ENCODE measurements at regions not wholly inside any gene's neighbourhood (a gene's known extent, or its start where the extent isn't known, plus 50 kb on each side); places are given as distances from the start of the nearest gene placed in this dataset.

DNA sequence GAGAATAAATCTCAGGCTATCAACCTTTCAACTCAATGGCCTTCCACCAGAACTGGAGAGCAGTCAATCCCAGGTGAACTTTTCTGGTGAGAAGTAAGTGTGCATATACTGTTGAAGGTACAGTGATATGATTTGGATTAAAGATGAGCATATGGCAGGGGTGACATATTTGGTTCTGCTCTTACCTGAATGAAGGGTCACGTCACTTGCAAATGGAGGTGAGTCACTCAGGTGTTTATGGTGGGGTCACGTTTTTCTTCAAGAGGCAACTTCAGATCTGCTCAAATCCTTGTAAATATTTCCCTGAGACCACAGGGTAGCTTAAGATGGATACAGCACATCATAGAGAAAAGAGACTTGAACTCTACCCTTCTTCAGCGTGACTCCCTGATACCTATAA is 143.2 kb downstream of the BRMS1L start:
- BruUV-seq (replicated peaks) = no TSS peak
- no peak overlapping the region for H3K27ac ChIP-seq (ENCODE audit: insufficient read depth, low read depth, low read length)
- dilution Hi-C loops (cut with MboI; ENCODE audit: extremely low pct_ligation_motif_present, low sequenced_read_pairs) = no loop called here

More for the DNA sequence above, 143.2 kb downstream of the BRMS1L start:
- ChIA-PET CTCF (no interaction called here), POLR2A (no interaction called here)
- H3K4me2 ChIP-seq (ENCODE audit: insufficient read depth, low read length) = no peak overlapping the region
- no peaks in the 10 kb centered on the region for H3K79me2 ChIP-seq (ENCODE audit: control insufficient read depth, insufficient read depth, low read length)
- no peaks in the 10 kb centered on the region for H3K9me1 ChIP-seq (replicated peaks; ENCODE audit: control insufficient read depth, extremely low read depth, insufficient read depth, low read length)
- FAIRE-seq = no peak
- no peak overlapping the region for H2AFZ ChIP-seq (ENCODE audit: low read depth, low read length)
- no peak overlapping the region for H3K4me3 ChIP-seq (replicated peaks in 1 of 3; ENCODE audit: insufficient read depth in 1 of 3, low read depth in 1 of 3, low read length in 3 of 3)
- intact Hi-C loops (cut with micrococcal nuclease) = no loop called here
- TF ChIP-seq GATA2 (IDR thresholded peaks at IDR 0.05; ENCODE audit: insufficient read depth, insufficient read length, low read depth, low read length) (no peak), JUN (IDR thresholded peaks at IDR 0.05; ENCODE audit: borderline replicate concordance, insufficient read depth, insufficient read length, low read depth) (no peak), MAX (IDR thresholded peaks at IDR 0.05; ENCODE audit: insufficient read depth, insufficient read length) (no peak), EZH2 (IDR thresholded peaks at IDR 0.05; ENCODE audit: borderline replicate concordance, low read depth, low read length, severe bottlenecking) (no peak), FOS (IDR thresholded peaks at IDR 0.05; ENCODE audit: borderline replicate concordance, insufficient read depth, low read length) (no peak), POLR2AphosphoS5 (IDR thresholded peaks at IDR 0.05; ENCODE audit: insufficient read depth, low read depth, low read length) (no peak), MYC (IDR thresholded peaks at IDR 0.05; ENCODE audit: low read depth, low read length) (no peak)
- TF ChIP-seq, protein P1, sequence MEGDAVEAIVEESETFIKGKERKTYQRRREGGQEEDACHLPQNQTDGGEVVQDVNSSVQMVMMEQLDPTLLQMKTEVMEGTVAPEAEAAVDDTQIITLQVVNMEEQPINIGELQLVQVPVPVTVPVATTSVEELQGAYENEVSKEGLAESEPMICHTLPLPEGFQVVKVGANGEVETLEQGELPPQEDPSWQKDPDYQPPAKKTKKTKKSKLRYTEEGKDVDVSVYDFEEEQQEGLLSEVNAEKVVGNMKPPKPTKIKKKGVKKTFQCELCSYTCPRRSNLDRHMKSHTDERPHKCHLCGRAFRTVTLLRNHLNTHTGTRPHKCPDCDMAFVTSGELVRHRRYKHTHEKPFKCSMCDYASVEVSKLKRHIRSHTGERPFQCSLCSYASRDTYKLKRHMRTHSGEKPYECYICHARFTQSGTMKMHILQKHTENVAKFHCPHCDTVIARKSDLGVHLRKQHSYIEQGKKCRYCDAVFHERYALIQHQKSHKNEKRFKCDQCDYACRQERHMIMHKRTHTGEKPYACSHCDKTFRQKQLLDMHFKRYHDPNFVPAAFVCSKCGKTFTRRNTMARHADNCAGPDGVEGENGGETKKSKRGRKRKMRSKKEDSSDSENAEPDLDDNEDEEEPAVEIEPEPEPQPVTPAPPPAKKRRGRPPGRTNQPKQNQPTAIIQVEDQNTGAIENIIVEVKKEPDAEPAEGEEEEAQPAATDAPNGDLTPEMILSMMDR (IDR thresholded peaks at IDR 0.05; ENCODE audit: extremely low read depth in 1 of 2, insufficient read depth in 1 of 2, low read depth in 1 of 2, low read length in 2 of 2) = no peak
- no peak overlapping the region for H3K9ac ChIP-seq (replicated peaks; ENCODE audit: extremely low read depth, insufficient read depth, low read length)
- H3K4me1 ChIP-seq (ENCODE audit: control insufficient read depth, extremely low read depth, insufficient read depth, low read length) = no peaks in the 10 kb centered on the region
- no peaks in the 10 kb centered on the region for H3K36me3 ChIP-seq (ENCODE audit: control insufficient read depth in 2 of 2, extremely low read depth in 1 of 2, insufficient read depth in 2 of 2, low read length in 2 of 2)
- DNase-seq (ENCODE audit: low read depth, low spot score) = no peak
- H3K27me3 ChIP-seq (ENCODE audit: control insufficient read depth in 2 of 2, insufficient read depth in 2 of 2, low read length in 2 of 2) = no peaks in the 10 kb centered on the region
- no peaks in the 10 kb centered on the region for H3K9me3 ChIP-seq (replicated peaks; ENCODE audit: control insufficient read depth, insufficient read depth, low read length)
- no peaks in the 10 kb centered on the region for H4K20me1 ChIP-seq (replicated peaks; ENCODE audit: control insufficient read depth, extremely low read depth, insufficient read depth, low read length)

Data from endothelial cell of umbilical vein (primary cell).